Fibroblast of lung (primary cell): ENCODE measurements at regions not wholly inside any gene's neighbourhood (a gene's known extent, or its start where the extent isn't known, plus 50 kb on each side); places are given as distances from the start of the nearest gene placed in this dataset.

Experiments used
- DNase-seq, 2 donors: peaks; one replicate each; pipeline versions ENCODE4 v3.0.0 to v3.0.0-alpha.2; 2010; ENCODE audit warnings: low read depth in 2 of 2
- H2AFZ ChIP-seq: 2 replicates; pipeline ENCODE4 v1.5.1; 2012; ENCODE audit warnings: low read length, control low read depth, inconsistent platforms
- H3K27ac ChIP-seq: 2 replicates; pipeline ENCODE4 v1.5.1; 2011; ENCODE audit warnings: low read length, control low read depth; ENCODE audit not compliant: insufficient read depth
- H3K27me3 ChIP-seq: 2 replicates; pipeline ENCODE4 v1.5.1; 2011; ENCODE audit warnings: mild to moderate bottlenecking, low read length; ENCODE audit not compliant: control insufficient read depth, insufficient read depth
- H3K36me3 ChIP-seq: 2 replicates; pipeline ENCODE4 v1.5.1; 2011; ENCODE audit warnings: low read length; ENCODE audit not compliant: control insufficient read depth, insufficient read depth
- H3K4me1 ChIP-seq: 2 replicates; pipeline ENCODE4 v1.5.1; 2011; ENCODE audit warnings: low read length; ENCODE audit not compliant: control insufficient read depth, insufficient read depth; ENCODE audit errors: extremely low read depth
- H3K4me2 ChIP-seq: 2 replicates; pipeline ENCODE4 v1.5.1; 2011; ENCODE audit warnings: low read length, control low read depth; ENCODE audit not compliant: insufficient read depth; ENCODE audit errors: extremely low read depth
- H3K4me3 ChIP-seq, 4 experiments: fragments of 200-600 bp in 1 of 4; sonication (generic) in 1 of 4; replicated peaks in 1 of 4; 2 replicates each; pipeline ENCODE4 v1.5.1; 2011 to 2016; ENCODE audit warnings: low read length in 4 of 4, low read depth in 3 of 4, mild to moderate bottlenecking in 3 of 4, control low read depth in 2 of 4, inconsistent platforms in 1 of 4, mixed read lengths in 1 of 4; ENCODE audit not compliant: insufficient read depth in 1 of 4; ENCODE audit errors: control extremely low read depth in 1 of 4
- H3K79me2 ChIP-seq: 2 replicates; pipeline ENCODE4 v1.5.1; 2012; ENCODE audit warnings: mild to moderate bottlenecking, low read length, inconsistent platforms; ENCODE audit not compliant: control insufficient read depth, insufficient read depth
- H3K9ac ChIP-seq: 2 replicates; pipeline ENCODE4 v1.5.1; 2011; ENCODE audit warnings: mild to moderate bottlenecking, low read length, control low read depth; ENCODE audit not compliant: insufficient read depth
- H3K9me3 ChIP-seq: 2 replicates; pipeline ENCODE4 v1.5.1; 2012; ENCODE audit warnings: low read depth, low read length; ENCODE audit not compliant: control insufficient read depth, insufficient read depth
- H4K20me1 ChIP-seq: 2 replicates; pipeline ENCODE4 v1.5.1; 2011; ENCODE audit warnings: low read length; ENCODE audit not compliant: control insufficient read depth, insufficient read depth; ENCODE audit errors: extremely low read depth
- EZH2 ChIP-seq: IDR thresholded peaks from 2 replicates; pipeline ENCODE4 v1.5.1; 2012; ENCODE audit warnings: low read length, control low read depth, mild to moderate bottlenecking; ENCODE audit errors: missing control alignments
- TF ChIP-seq, protein P1 (sequence below), 2 donors: IDR thresholded peaks in 1 of 2; conservative IDR thresholded peaks in 1 of 2; 1 replicate in 1 of 2; 2 replicates in 1 of 2; pipeline ENCODE4 v1.5.1; 2011 to 2012; ENCODE audit warnings: low read length in 2 of 2, control low read depth in 1 of 2, inconsistent platforms in 1 of 2, low read depth in 1 of 2, mild to moderate bottlenecking in 1 of 2

DNA sequence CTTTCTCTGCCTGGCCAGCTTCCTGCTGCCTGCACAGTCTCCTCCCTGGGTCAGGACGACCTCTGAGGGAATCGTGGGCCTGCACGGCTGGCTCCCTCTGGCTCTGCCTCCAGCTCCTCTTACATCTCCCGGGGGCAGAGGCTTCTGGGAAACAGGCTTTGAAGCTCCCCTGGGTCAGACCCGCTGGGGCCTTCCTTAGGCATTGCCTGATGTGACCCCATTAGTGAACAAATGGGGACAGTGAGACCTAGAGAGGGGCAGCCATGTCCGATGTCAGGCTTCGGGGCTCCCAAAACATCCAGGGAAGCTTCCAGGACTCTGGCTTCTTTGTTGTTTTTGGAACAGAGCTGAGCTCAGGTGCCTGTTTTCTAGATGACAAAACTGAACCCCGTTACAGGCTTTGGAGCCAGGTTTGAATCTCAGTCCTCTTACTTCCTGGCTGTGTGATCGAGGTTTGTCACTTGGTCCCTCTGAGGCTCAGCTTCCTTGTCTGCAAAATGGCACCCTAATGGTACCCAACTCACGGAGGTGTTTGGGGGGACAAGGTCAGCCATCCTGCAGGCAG lies 94.3 kb downstream of the CEBPB start:
- Histone ChIP-seq H3K9me3 (no peaks in the 10 kb centered on the region), H3K4me3 (no peak overlapping the region), H3K36me3 (no peaks in the 10 kb centered on the region), H3K9ac (peak overlapping the region; percentile 46), H4K20me1 (no peaks in the 10 kb centered on the region), H3K79me2 (no peaks in the 10 kb centered on the region), H3K4me1 (peaks cover 40% of the 10 kb centered on the region), H3K27ac (peak overlapping the region; percentile 84), H3K27me3 (no peaks in the 10 kb centered on the region), H2AFZ (peak overlapping the region; percentile 10), H3K4me2 (peak overlapping the region; percentile 2)
- no peak for DNase-seq
- TF ChIP-seq, protein P1, sequence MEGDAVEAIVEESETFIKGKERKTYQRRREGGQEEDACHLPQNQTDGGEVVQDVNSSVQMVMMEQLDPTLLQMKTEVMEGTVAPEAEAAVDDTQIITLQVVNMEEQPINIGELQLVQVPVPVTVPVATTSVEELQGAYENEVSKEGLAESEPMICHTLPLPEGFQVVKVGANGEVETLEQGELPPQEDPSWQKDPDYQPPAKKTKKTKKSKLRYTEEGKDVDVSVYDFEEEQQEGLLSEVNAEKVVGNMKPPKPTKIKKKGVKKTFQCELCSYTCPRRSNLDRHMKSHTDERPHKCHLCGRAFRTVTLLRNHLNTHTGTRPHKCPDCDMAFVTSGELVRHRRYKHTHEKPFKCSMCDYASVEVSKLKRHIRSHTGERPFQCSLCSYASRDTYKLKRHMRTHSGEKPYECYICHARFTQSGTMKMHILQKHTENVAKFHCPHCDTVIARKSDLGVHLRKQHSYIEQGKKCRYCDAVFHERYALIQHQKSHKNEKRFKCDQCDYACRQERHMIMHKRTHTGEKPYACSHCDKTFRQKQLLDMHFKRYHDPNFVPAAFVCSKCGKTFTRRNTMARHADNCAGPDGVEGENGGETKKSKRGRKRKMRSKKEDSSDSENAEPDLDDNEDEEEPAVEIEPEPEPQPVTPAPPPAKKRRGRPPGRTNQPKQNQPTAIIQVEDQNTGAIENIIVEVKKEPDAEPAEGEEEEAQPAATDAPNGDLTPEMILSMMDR (conservative IDR thresholded peaks at IDR 0.05 in 1 of 2, IDR thresholded peaks at IDR 0.05 in 1 of 2; ENCODE audit: low read depth in 1 of 2, low read length in 2 of 2): no peak
- no peak for TF ChIP-seq EZH2

DNA sequence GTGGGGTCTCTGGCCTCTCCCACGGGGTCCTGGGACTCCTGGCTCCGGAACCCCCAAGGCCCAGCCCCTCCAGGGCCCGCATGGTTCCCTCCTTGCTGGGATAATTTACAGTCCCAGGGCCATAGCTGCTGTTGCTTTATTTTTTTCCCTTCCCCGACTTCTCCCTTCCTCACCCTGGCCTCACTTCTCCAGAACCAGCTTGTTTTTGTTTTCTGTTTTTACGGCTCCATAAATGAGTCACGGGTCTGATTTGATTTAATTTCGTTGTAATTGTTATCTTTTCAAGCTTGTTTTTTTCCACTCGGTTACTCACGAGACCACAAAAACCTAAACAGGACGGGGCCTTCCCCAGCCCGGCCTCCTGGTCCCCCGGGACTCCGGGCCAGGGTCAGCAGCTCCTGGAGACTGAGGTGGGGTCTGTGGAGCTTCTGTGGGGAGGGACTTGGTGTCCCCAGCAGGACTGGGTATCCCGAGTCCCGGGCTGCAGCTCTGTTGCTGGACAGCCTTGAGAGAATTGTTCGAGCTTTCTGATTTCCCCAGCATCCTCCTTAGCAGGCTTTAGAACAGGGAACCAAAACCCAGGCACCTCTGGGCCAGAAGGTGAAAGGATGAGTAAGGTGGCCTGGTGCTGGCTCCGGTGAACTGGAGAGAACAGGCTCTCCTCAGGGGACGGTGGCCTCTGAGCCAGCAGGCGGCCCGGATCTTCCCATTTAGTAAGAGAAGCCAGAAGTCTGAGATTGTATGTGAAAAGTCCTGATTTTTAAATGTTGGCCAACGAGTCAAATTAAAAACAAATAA lies 94.9 kb downstream of the CEBPB start:
- H3K4me1 ChIP-seq: peaks cover 40% of the 10 kb centered on the region
- TF ChIP-seq EZH2: no peak
- TF ChIP-seq, protein P1 (conservative IDR thresholded peaks at IDR 0.05 in 1 of 2, IDR thresholded peaks at IDR 0.05 in 1 of 2; ENCODE audit: low read depth in 1 of 2, low read length in 2 of 2): peak in 1 of 2 donors; percentile 8
- H3K9me3 ChIP-seq: no peaks in the 10 kb centered on the region
- peak; percentile 65 to 87 for DNase-seq
- no peak overlapping the region for H2AFZ ChIP-seq
- no peak overlapping the region for H3K4me3 ChIP-seq
- peak overlapping the region; percentile 84 for H3K27ac ChIP-seq
- H3K9ac ChIP-seq: peak overlapping the region; percentile 46
- H3K27me3 ChIP-seq: no peaks in the 10 kb centered on the region
- H3K36me3 ChIP-seq: no peaks in the 10 kb centered on the region
- H4K20me1 ChIP-seq: no peaks in the 10 kb centered on the region
- H3K79me2 ChIP-seq: no peaks in the 10 kb centered on the region
- H3K4me2 ChIP-seq: peak overlapping the region; percentile 2

DNA sequence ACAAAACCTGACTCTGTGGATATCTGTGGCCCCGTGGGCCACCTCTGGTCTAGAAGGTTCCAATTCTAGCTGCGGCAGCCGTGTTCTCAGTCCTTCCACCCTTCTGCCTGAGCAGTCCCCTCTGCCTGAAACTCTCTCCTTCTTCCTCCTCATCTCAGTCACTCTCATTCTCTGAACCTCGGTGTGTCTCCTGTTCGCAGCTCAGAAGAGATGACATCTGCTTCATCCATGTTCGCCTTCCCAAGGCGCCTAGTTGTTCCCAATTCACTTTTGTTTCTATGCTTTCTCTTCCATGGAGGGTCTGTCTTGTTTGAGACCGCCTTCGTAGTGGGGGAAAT lies 95.5 kb downstream of the CEBPB start:
- TF ChIP-seq EZH2: no peak
- TF ChIP-seq, protein P1 (conservative IDR thresholded peaks at IDR 0.05 in 1 of 2, IDR thresholded peaks at IDR 0.05 in 1 of 2; ENCODE audit: low read depth in 1 of 2, low read length in 2 of 2): no peak
- H3K79me2 ChIP-seq: no peaks in the 10 kb centered on the region
- no peak overlapping the region for H3K4me3 ChIP-seq
- peaks cover 40% of the 10 kb centered on the region for H3K4me1 ChIP-seq
- peak overlapping the region; percentile 84 for H3K27ac ChIP-seq
- DNase-seq: no peak
- no peaks in the 10 kb centered on the region for H4K20me1 ChIP-seq
- H3K27me3 ChIP-seq: no peaks in the 10 kb centered on the region
- H3K36me3 ChIP-seq: no peaks in the 10 kb centered on the region
- no peaks in the 10 kb centered on the region for H3K9me3 ChIP-seq
- H3K4me2 ChIP-seq: no peak overlapping the region
- no peak overlapping the region for H2AFZ ChIP-seq
- H3K9ac ChIP-seq: peak overlapping the region; percentile 45
